HepG2 (cell line): ENCODE measurements at regions not wholly inside any gene's neighbourhood (a gene's known extent, or its start where the extent isn't known, plus 50 kb on each side); places are given as distances from the start of the nearest gene placed in this dataset.
"Not testable (repeated sequence)": the region's sequence is repeated elsewhere in the genome, so short reads cannot be mapped to it uniquely, and the experiment has no call there.

ENCODE experiments used
- ATAC-seq: fragments of 200-7000 bp; cut with Tn5 transposase; 3 replicates; pipeline ENCODE4 v1.9.1; 2020; ENCODE audit warnings: mild to moderate bottlenecking, moderate library complexity
- BruUV-seq: library from RNA; stranded (reverse); fragments of 400-500 nt; replicated peaks from 2 replicates; lab custom pipeline; 2021; lab: Mats Ljungman, UMichigan
- CTCF ChIA-PET: fragments of 300-600 bp; formaldehyde crosslinking; extraction: SDS; loops from one replicate; lab custom pipeline; 2021; ENCODE audit warnings: low total read pairs, inconsistent platforms, low intra/inter-chr PET ratio; lab: Yijun Ruan, JAX
- POLR2A ChIA-PET: fragments of 350-600 bp; sonication (Branson Sonifier 250); formaldehyde crosslinking; loops from one replicate; lab custom pipeline; 2020; ENCODE audit warnings: antibody characterized with exemption, inconsistent platforms; lab: Yijun Ruan, JAX
- DNase-seq: peaks from one replicate; pipeline ENCODE4 v3.0.0-alpha.2; 2015; ENCODE audit warnings: low spot score
- FAIRE-seq: peaks from 3 replicates; lab custom pipeline; 2011; peaks lifted over from hg19 to GRCh38; lab: Jason Lieb, UNC
- H2AFZ ChIP-seq: one replicate; pipeline ENCODE4 v1.6.1; 2011; ENCODE audit warnings: low read length, inconsistent platforms
- H3K27ac ChIP-seq: fragments of 300-600 bp; 3 replicates; pipeline ENCODE4 v1.8.0; 2011; ENCODE audit warnings: mixed run types, mild to moderate bottlenecking, mixed read lengths, low read length, inconsistent platforms; ENCODE audit not compliant: insufficient read depth; ENCODE audit errors: extremely low read length
- H3K27me3 ChIP-seq, 2 experiments: fragments of 200-600 bp in 1 of 2; 2 replicates in 1 of 2; 3 replicates in 1 of 2; pipeline versions ENCODE4 v1.6.0 to v1.8.0; 2011; ENCODE audit warnings: low read length in 2 of 2, mild to moderate bottlenecking in 2 of 2, moderate library complexity in 2 of 2, inconsistent platforms in 1 of 2; ENCODE audit not compliant: insufficient read depth in 2 of 2, control insufficient read depth in 1 of 2
- H3K36me3 ChIP-seq, 2 experiments: fragments of 200-600 bp in 1 of 2; replicated peaks in 1 of 2; 2 replicates in 1 of 2; 3 replicates in 1 of 2; pipeline versions ENCODE4 v1.5.1 to v1.8.0; 2011; ENCODE audit warnings: low read length in 2 of 2, inconsistent platforms in 1 of 2; ENCODE audit not compliant: insufficient read depth in 2 of 2, control insufficient read depth in 1 of 2
- H3K4me1 ChIP-seq: 2 replicates; pipeline ENCODE4 v1.5.1; 2012; ENCODE audit warnings: low read length, inconsistent platforms; ENCODE audit not compliant: insufficient read depth
- H3K4me2 ChIP-seq: 2 replicates; pipeline ENCODE4 v1.6.0; 2011; ENCODE audit warnings: low read depth, low read length, inconsistent platforms
- H3K4me3 ChIP-seq, 3 experiments: fragments of 200-600 bp in 1 of 3; sonication (generic), shearing (Covaris generic) in 1 of 3; replicated peaks in 1 of 3; 2 replicates each; pipeline ENCODE4 v1.5.1; 2011 to 2016; ENCODE audit warnings: low read length in 3 of 3, inconsistent platforms in 2 of 3, low read depth in 2 of 3, mild to moderate bottlenecking in 2 of 3, control low read depth in 1 of 3, mixed read lengths in 1 of 3; ENCODE audit not compliant: insufficient read depth in 1 of 3
- H3K79me2 ChIP-seq: one replicate; pipeline ENCODE4 v1.6.1; 2011; ENCODE audit warnings: low read length, inconsistent platforms; ENCODE audit not compliant: insufficient read depth
- H3K9ac ChIP-seq: 2 replicates; pipeline ENCODE4 v1.6.0; 2011; ENCODE audit warnings: mild to moderate bottlenecking, low read depth, low read length, inconsistent platforms; ENCODE audit not compliant: insufficient read depth
- H3K9me3 ChIP-seq: 2 replicates; pipeline ENCODE4 v1.5.1; 2012; ENCODE audit warnings: mild to moderate bottlenecking, low read length
- H4K20me1 ChIP-seq: 2 replicates; pipeline ENCODE4 v1.6.0; 2011; ENCODE audit warnings: inconsistent platforms, mild to moderate bottlenecking, low read length, moderate library complexity; ENCODE audit not compliant: insufficient read depth
- BRCA1 ChIP-seq: sonication (generic); formaldehyde crosslinking; IDR thresholded peaks from 2 replicates; pipeline ENCODE4 v1.4.0; 2020; ENCODE audit warnings: missing genetic modification reagents
- CC2D1A ChIP-seq: sonication (generic); formaldehyde crosslinking; IDR thresholded peaks from 2 replicates; pipeline ENCODE4 v1.8.1; 2023; ENCODE audit warnings: mild to moderate bottlenecking, missing genetic modification reagents
- HDAC2 ChIP-seq: sonication (generic); formaldehyde crosslinking; IDR thresholded peaks from 2 replicates; pipeline ENCODE4 v1.4.0; 2020; ENCODE audit warnings: missing genetic modification reagents
- HMG20A ChIP-seq: IDR thresholded peaks from 2 replicates; pipeline ENCODE4 v1.6.1; 2016; ENCODE audit warnings: borderline replicate concordance
- MED8 ChIP-seq: sonication (generic); formaldehyde crosslinking; IDR thresholded peaks from 2 replicates; pipeline ENCODE4 v1.8.1; 2023; ENCODE audit warnings: mild to moderate bottlenecking, missing genetic modification reagents; ENCODE audit not compliant: insufficient replicate concordance
- SNRNP70 ChIP-seq: fragments of 200-400 bp; formaldehyde crosslinking; IDR thresholded peaks from 2 replicates; pipeline ENCODE4 v1.6.1; 2017; ENCODE audit warnings: mild to moderate bottlenecking, low read depth, low read length, moderate library complexity
- TBX2 ChIP-seq: sonication (generic); formaldehyde crosslinking; IDR thresholded peaks from 2 replicates; pipeline ENCODE4 v1.5.0; 2020; ENCODE audit warnings: missing genetic modification reagents, mild to moderate bottlenecking, borderline replicate concordance
- TIGD3 ChIP-seq: sonication (generic); formaldehyde crosslinking; IDR thresholded peaks from 2 replicates; pipeline ENCODE4 v1.5.1; 2020; ENCODE audit warnings: mild to moderate bottlenecking, missing genetic modification reagents, borderline replicate concordance
- ZBTB42 ChIP-seq: sonication (generic); formaldehyde crosslinking; IDR thresholded peaks from 2 replicates; pipeline ENCODE4 v1.5.0; 2020; ENCODE audit warnings: mild to moderate bottlenecking, missing genetic modification reagents
- WGBS: methylation state at CpG from one replicate; pipeline ENCODE4 v1.1.6; 2017; ENCODE audit warnings: low lambda C conversion rate; 5-methylcytosine and 5-hydroxymethylcytosine counted together
- in situ Hi-C: cut with HindIII; loops from 2 replicates; pipeline ENCODE4 v1.10.0; 2017; ENCODE audit warnings: low pct_unique_long_range_greater_than_20kb; ENCODE audit not compliant: extremely low pct_ligation_motif_present
- intact Hi-C: fragments of 100-400 bp; cut with micrococcal nuclease; formaldehyde crosslinking; loops from one replicate; pipeline ENCODE4 v1.10.0; 2022; ENCODE audit not compliant: unreplicated experiment

GRCh38 chr15:84360902-84361301, 125.3 kb downstream of the GOLGA6L4 start:
- in situ Hi-C loops, H3K9ac ChIP-seq, POLR2A ChIA-PET, H3K4me3 ChIP-seq, ATAC-seq, H3K27me3 ChIP-seq, H3K27ac ChIP-seq, H3K4me1 ChIP-seq, H4K20me1 ChIP-seq, DNase-seq, H3K36me3 ChIP-seq, H2AFZ ChIP-seq, intact Hi-C loops, H3K79me2 ChIP-seq, H3K4me2 ChIP-seq, BruUV-seq, CTCF ChIA-PET, H3K9me3 ChIP-seq, FAIRE-seq: not testable (repeated sequence)
- WGBS = no CpG with 5 or more reads among the region's 11 CpGs

- H3K4me1 ChIP-seq, in situ Hi-C loops, H3K4me3 ChIP-seq, H3K27ac ChIP-seq, intact Hi-C loops, H2AFZ ChIP-seq, H3K36me3 ChIP-seq, H3K4me2 ChIP-seq, FAIRE-seq, H3K79me2 ChIP-seq, CTCF ChIA-PET, H4K20me1 ChIP-seq, H3K9ac ChIP-seq, H3K9me3 ChIP-seq, DNase-seq, BruUV-seq, H3K27me3 ChIP-seq, POLR2A ChIA-PET, ATAC-seq: not testable (repeated sequence)
Observed at GRCh38 chr15:84384421-84384820, 148.8 kb downstream of the GOLGA6L4 start.

GRCh38 chr15:84387086-84387485, 151.5 kb downstream of the GOLGA6L4 start:
- H2AFZ ChIP-seq = no peak overlapping the region
- H3K4me2 ChIP-seq = no peak overlapping the region
- no peak overlapping the region for H3K4me3 ChIP-seq
- no peaks in the 10 kb centered on the region for H4K20me1 ChIP-seq
- no peak overlapping the region for H3K27ac ChIP-seq
- H3K9ac ChIP-seq = no peak overlapping the region
- no peaks in the 10 kb centered on the region for H3K36me3 ChIP-seq
- intact Hi-C loops = no loop called here
- no peaks in the 10 kb centered on the region; a peak in 1 of 5 replicates for H3K27me3 ChIP-seq
- POLR2A ChIA-PET = no interaction called here
- DNase-seq (no peak), ATAC-seq (no peak), FAIRE-seq (no peak)
- H3K4me1 ChIP-seq = no peaks in the 10 kb centered on the region
- in situ Hi-C loops = no loop called here
- CTCF ChIA-PET = no interaction called here
- BruUV-seq = no TSS peak
- WGBS = 7% methylated on average over 8 of the region's 8 CpGs
- H3K79me2 ChIP-seq = no peaks in the 10 kb centered on the region
- H3K9me3 ChIP-seq = no peaks in the 10 kb centered on the region
- TF ChIP-seq CC2D1A (CRISPR knock-in tag) (no peak), TBX2 (no peak), TIGD3 (CRISPR knock-in tag) (no peak), BRCA1 (CRISPR knock-in tag) (no peak), ZBTB42 (no peak), SNRNP70 (no peak), HMG20A (no peak), MED8 (CRISPR knock-in tag) (no peak), HDAC2 (CRISPR knock-in tag) (no peak)
